ENCODE measurements at regions not wholly inside any gene's neighbourhood (a gene's known extent, or its start where the extent isn't known, plus 50 kb on each side); places are given as distances from the start of the nearest gene placed in this dataset.
"Not testable (repeated sequence)": the region's sequence is repeated elsewhere in the genome, so short reads cannot be mapped to it uniquely, and the experiment has no call there.

DNA sequence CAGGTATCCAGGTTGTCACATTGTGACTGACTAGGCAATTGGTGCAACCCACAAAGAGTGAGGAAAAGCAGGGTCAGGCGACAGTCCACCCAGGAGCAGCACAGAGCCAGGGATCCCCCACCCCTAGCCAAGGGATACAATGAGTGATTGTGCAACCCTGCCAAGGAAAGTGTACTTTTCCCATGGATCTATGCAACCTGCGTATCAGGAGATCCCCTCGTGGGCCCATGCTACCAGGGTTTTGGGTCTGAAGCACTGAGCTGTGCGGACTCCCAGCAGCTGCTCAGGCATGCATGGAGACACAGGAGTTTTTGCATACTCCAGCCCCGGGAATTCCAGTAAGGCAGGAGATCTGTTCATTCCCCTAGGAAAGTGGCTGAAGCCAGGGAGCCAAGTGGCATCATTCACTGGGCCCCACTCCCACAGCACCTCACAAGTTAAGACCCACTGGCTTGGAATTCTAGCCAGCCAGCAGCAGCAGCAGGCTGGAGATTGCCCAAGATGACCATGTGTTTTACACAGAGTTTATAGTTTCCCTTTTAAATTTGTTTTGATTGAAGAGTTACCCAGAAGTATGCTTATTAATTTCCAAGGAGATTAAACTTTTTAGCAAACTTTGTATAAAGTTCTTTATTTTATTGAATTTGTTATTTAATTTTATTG is 136.0 kb downstream of the LTN1 start:
- Histone ChIP-seq H2AFZ (no peak overlapping the region), H3K27ac (no peak overlapping the region), H4K20me1 (ENCODE audit: insufficient read depth) (no peaks in the 10 kb centered on the region), H3K4me2 (ENCODE audit: unreplicated experiment) (no peak overlapping the region), H3F3A (ENCODE audit: insufficient read depth) (no peaks in the 10 kb centered on the region), H3K4me3 (no peak overlapping the region), H3K9ac (no peak overlapping the region), H3K9me2 (ENCODE audit: insufficient read depth) (no peaks in the 10 kb centered on the region), H3K36me3 (ENCODE audit: low read depth) (no peaks in the 10 kb centered on the region), H3K79me2 (ENCODE audit: insufficient read depth) (no peaks in the 10 kb centered on the region), H3K27me3 (replicated peaks; ENCODE audit: insufficient read depth) (no peaks in the 10 kb centered on the region), H3K4me1 (ENCODE audit: insufficient read depth) (no peaks in the 10 kb centered on the region), H3K9me3 (ENCODE audit: low read depth) (no peaks in the 10 kb centered on the region)
- in situ Hi-C loops (cut with MboI): no loop called here
- WGBS, 2 experiments (ENCODE audit: low coverage in 1 of 2, low lambda C conversion rate in 2 of 2, missing lambda C conversion rate in 2 of 2): 65 to 75% methylated on average over 5 of the region's 5 CpGs
- TF ChIP-seq EZH2 (IDR thresholded peaks at IDR 0.05; ENCODE audit: insufficient read depth, poor library complexity, severe bottlenecking): no peak
- TF ChIP-seq EZH2phosphoT487 (IDR thresholded peaks at IDR 0.05; ENCODE audit: insufficient read depth, low read depth): no peak
- no peak for DNase-seq

DNA sequence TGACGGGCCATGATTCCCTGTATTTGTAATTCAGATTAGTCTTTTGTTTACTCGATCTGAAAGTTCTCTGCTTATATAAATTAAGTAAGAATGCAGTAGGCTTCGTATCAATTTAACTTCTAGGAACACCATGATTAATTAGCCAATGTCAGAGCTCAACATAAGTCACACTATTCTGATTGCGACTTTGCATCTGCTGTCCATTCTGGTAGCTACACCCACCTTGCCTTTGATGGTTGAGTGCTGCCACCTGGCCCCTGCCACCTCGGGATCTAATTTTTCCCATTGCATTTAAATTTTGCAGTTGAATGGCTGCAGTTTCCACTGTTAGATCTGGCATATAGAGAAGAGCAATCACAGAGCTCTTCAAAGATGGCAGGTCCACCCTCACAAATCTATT is 140.0 kb downstream of the LTN1 start:
- no peaks in the 10 kb centered on the region for H3K79me2 ChIP-seq (ENCODE audit: insufficient read depth)
- in situ Hi-C loops (cut with MboI): no loop called here
- no peaks in the 10 kb centered on the region for H3K27me3 ChIP-seq (replicated peaks; ENCODE audit: insufficient read depth)
- H3K9me3 ChIP-seq (ENCODE audit: low read depth): no peaks in the 10 kb centered on the region
- no peaks in the 10 kb centered on the region for H3K4me1 ChIP-seq (ENCODE audit: insufficient read depth)
- no peaks in the 10 kb centered on the region for H3K9me2 ChIP-seq (ENCODE audit: insufficient read depth)
- no peaks in the 10 kb centered on the region for H3K36me3 ChIP-seq (ENCODE audit: low read depth)
- H3F3A ChIP-seq (ENCODE audit: insufficient read depth): no peaks in the 10 kb centered on the region
- no peak for DNase-seq
- 60 to 61% methylated on average over 5 of the region's 5 CpGs for WGBS, 2 experiments (ENCODE audit: low coverage in 1 of 2, low lambda C conversion rate in 2 of 2, missing lambda C conversion rate in 2 of 2)
- no peak overlapping the region for H2AFZ ChIP-seq
- no peak for TF ChIP-seq EZH2 (IDR thresholded peaks at IDR 0.05; ENCODE audit: insufficient read depth, poor library complexity, severe bottlenecking)
- no peak for TF ChIP-seq EZH2phosphoT487 (IDR thresholded peaks at IDR 0.05; ENCODE audit: insufficient read depth, low read depth)
- no peak overlapping the region for H3K4me3 ChIP-seq
- no peaks in the 10 kb centered on the region for H4K20me1 ChIP-seq (ENCODE audit: insufficient read depth)
- no peak overlapping the region for H3K4me2 ChIP-seq (ENCODE audit: unreplicated experiment)
- H3K27ac ChIP-seq: no peak overlapping the region
- no peak overlapping the region for H3K9ac ChIP-seq

DNA sequence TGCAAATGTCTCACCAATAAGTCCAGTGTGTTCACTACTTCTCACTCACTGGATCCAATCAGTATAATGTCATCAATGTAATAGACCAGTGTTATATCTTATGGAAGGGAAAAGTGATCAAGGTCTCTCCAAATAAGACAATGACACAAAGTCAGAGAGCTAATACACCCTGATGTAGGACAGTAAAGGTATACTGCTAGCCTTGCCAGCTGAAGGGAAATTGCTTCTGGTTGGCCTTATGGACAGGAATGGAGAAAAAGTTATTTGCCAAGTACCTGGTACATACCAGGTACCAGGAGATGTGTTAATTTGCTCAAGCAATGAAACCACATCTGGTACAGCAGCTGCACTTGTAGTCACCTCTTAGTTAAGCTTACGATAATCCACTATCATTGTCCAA is 141.0 kb downstream of the LTN1 start:
- no peak for DNase-seq
- no peaks in the 10 kb centered on the region for H3F3A ChIP-seq (ENCODE audit: insufficient read depth)
- no peak overlapping the region for H3K27ac ChIP-seq
- no peak overlapping the region for H3K9ac ChIP-seq
- H3K4me1 ChIP-seq (ENCODE audit: insufficient read depth): no peaks in the 10 kb centered on the region
- 93 to 100% methylated on average over 1 of the region's 1 CpG for WGBS, 2 experiments (ENCODE audit: low coverage in 1 of 2, low lambda C conversion rate in 2 of 2, missing lambda C conversion rate in 2 of 2)
- no peak overlapping the region for H2AFZ ChIP-seq
- no peaks in the 10 kb centered on the region for H3K36me3 ChIP-seq (ENCODE audit: low read depth)
- no peaks in the 10 kb centered on the region for H3K79me2 ChIP-seq (ENCODE audit: insufficient read depth)
- H3K4me2 ChIP-seq (ENCODE audit: unreplicated experiment): no peak overlapping the region
- H3K9me3 ChIP-seq (ENCODE audit: low read depth): no peaks in the 10 kb centered on the region
- H3K9me2 ChIP-seq (ENCODE audit: insufficient read depth): no peaks in the 10 kb centered on the region
- in situ Hi-C loops (cut with MboI): no loop called here
- no peak overlapping the region for H3K4me3 ChIP-seq
- no peaks in the 10 kb centered on the region for H4K20me1 ChIP-seq (ENCODE audit: insufficient read depth)
- TF ChIP-seq EZH2phosphoT487 (IDR thresholded peaks at IDR 0.05; ENCODE audit: insufficient read depth, low read depth): no peak
- no peak for TF ChIP-seq EZH2 (IDR thresholded peaks at IDR 0.05; ENCODE audit: insufficient read depth, poor library complexity, severe bottlenecking)
- no peaks in the 10 kb centered on the region for H3K27me3 ChIP-seq (replicated peaks; ENCODE audit: insufficient read depth)

DNA sequence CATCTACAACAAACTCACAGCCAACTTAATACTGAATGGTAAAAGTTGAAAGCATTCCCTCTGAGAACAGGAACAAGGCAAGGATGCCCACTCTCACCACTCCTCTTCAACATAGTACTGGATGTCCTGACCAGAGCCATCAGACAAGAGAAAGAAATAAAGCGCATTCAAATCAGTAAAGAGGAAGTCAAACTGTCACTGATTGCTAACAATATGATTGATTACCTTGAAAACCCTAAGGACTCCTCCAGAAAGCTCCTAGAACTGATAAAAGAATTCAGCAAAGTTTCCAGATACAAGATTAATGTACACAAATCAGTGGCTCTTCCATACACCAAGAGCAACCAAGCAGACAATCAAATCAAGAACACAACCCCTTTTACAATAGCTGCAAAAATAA is 153.4 kb downstream of the LTN1 start:
- H2AFZ ChIP-seq; H3K4me1 ChIP-seq (ENCODE audit: insufficient read depth); DNase-seq; H3K9me2 ChIP-seq (ENCODE audit: insufficient read depth); H3K27ac ChIP-seq; H3K9ac ChIP-seq; in situ Hi-C loops (cut with MboI); H3K4me3 ChIP-seq; H3K4me2 ChIP-seq (ENCODE audit: unreplicated experiment); H3K27me3 ChIP-seq (replicated peaks; ENCODE audit: insufficient read depth); H3K79me2 ChIP-seq (ENCODE audit: insufficient read depth); H3F3A ChIP-seq (ENCODE audit: insufficient read depth); H3K36me3 ChIP-seq (ENCODE audit: low read depth); H4K20me1 ChIP-seq (ENCODE audit: insufficient read depth); H3K9me3 ChIP-seq (ENCODE audit: low read depth): not testable (repeated sequence)
- WGBS, 2 experiments (ENCODE audit: low coverage in 1 of 2, low lambda C conversion rate in 2 of 2, missing lambda C conversion rate in 2 of 2): 79 to 83% methylated on average over 1 of the region's 1 CpG

DNA sequence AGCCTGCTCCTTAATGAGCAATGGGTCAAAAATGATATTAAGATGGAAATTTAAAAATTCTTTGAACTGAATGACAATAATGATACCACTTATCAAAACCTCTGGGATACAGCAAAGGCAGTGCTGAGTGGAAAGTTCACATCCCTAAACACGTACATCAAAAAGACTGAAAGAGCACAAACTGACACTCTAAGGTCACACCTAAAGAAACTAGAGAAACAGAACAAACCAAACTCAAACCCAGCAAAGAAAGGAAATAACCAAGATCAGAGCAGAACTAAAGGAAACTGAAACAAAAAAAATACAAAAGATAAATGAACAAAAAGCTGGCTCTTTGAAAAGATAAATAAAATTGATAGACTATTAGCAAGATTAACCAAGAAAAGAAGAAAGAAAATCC is 155.3 kb downstream of the LTN1 start:
- H3F3A ChIP-seq (ENCODE audit: insufficient read depth); H3K9ac ChIP-seq; in situ Hi-C loops (cut with MboI); H3K79me2 ChIP-seq (ENCODE audit: insufficient read depth); H3K27ac ChIP-seq; H3K27me3 ChIP-seq (replicated peaks; ENCODE audit: insufficient read depth); H3K4me3 ChIP-seq; DNase-seq; H3K4me2 ChIP-seq (ENCODE audit: unreplicated experiment); H4K20me1 ChIP-seq (ENCODE audit: insufficient read depth); H3K9me3 ChIP-seq (ENCODE audit: low read depth); H2AFZ ChIP-seq; H3K36me3 ChIP-seq (ENCODE audit: low read depth); H3K9me2 ChIP-seq (ENCODE audit: insufficient read depth); H3K4me1 ChIP-seq (ENCODE audit: insufficient read depth): not testable (repeated sequence)
- WGBS, 2 experiments (ENCODE audit: low coverage in 1 of 2, low lambda C conversion rate in 2 of 2, missing lambda C conversion rate in 2 of 2): 50 to 70% methylated on average over 1 of the region's 1 CpG

DNA sequence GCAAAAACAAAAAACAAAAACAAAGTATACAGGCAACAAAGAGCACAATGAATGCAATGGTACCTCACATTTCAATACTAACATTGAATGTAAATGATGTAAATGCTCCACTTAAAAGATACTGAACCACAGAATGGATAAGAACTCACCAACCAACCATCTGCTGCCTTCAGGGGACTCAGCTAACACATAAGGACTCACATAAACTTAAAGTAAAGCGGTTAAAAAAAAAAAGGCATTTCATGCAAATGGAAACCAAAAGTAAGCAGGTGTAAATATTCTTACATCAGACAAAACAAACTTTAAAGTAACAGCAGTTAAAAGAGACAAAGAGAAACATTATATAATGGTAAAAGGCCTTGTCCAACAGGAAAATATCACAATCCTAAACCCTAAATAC is 156.1 kb downstream of the LTN1 start:
- H3K9me2 ChIP-seq (ENCODE audit: insufficient read depth); H3K27ac ChIP-seq; H3K4me3 ChIP-seq; H4K20me1 ChIP-seq (ENCODE audit: insufficient read depth); H3K36me3 ChIP-seq (ENCODE audit: low read depth); H3K27me3 ChIP-seq (replicated peaks; ENCODE audit: insufficient read depth); H3K9me3 ChIP-seq (ENCODE audit: low read depth); H3K79me2 ChIP-seq (ENCODE audit: insufficient read depth); H3K4me2 ChIP-seq (ENCODE audit: unreplicated experiment); H2AFZ ChIP-seq; H3K9ac ChIP-seq; DNase-seq; in situ Hi-C loops (cut with MboI): not testable (repeated sequence)
- WGBS, 2 experiments (ENCODE audit: low coverage in 1 of 2, low lambda C conversion rate in 2 of 2, missing lambda C conversion rate in 2 of 2): 92 to 93% methylated on average over 1 of the region's 1 CpG
- peaks cover 15% of the 10 kb centered on the region for H3K4me1 ChIP-seq (ENCODE audit: insufficient read depth)
- peaks cover 13% of the 10 kb centered on the region; the same call in 1 of the 2 replicates for H3F3A ChIP-seq (ENCODE audit: insufficient read depth)

All from GM23248 (cell line).